GM10266 (cell line): ENCODE measurements at regions not wholly inside any gene's neighbourhood (a gene's known extent, or its start where the extent isn't known, plus 50 kb on each side); places are given as distances from the start of the nearest gene placed in this dataset.

Experiments used
- DNase-seq: peaks from one replicate; pipeline ENCODE4 v3.0.0; 2012; ENCODE audit errors: extremely low spot score
- TF ChIP-seq, protein P1 (sequence below): IDR thresholded peaks from 2 replicates; pipeline ENCODE4 v1.5.1; 2012; ENCODE audit warnings: mild to moderate bottlenecking, low read depth; ENCODE audit not compliant: control insufficient read depth, insufficient read depth; ENCODE audit errors: missing control alignments

DNA sequence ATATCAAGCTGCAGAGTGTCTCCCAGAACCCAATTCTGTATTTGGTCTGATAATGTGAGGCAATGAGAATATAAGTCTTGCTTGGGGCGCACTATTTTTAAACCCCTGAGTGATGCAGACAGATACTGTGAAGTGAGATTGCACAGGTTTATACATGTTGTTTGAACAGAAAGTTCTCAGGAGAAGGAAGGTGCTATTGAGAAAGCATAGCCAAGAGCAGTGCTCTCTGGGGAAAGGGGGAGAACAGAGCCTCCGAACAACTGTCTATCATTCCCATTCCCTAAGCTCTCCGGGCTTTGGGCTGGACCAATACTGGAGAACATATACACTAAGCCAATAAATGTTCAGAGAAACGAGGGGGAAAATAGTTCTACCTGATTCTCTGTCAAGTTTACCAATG lies 75.8 kb downstream of the PERP start:
- TF ChIP-seq, protein P1, sequence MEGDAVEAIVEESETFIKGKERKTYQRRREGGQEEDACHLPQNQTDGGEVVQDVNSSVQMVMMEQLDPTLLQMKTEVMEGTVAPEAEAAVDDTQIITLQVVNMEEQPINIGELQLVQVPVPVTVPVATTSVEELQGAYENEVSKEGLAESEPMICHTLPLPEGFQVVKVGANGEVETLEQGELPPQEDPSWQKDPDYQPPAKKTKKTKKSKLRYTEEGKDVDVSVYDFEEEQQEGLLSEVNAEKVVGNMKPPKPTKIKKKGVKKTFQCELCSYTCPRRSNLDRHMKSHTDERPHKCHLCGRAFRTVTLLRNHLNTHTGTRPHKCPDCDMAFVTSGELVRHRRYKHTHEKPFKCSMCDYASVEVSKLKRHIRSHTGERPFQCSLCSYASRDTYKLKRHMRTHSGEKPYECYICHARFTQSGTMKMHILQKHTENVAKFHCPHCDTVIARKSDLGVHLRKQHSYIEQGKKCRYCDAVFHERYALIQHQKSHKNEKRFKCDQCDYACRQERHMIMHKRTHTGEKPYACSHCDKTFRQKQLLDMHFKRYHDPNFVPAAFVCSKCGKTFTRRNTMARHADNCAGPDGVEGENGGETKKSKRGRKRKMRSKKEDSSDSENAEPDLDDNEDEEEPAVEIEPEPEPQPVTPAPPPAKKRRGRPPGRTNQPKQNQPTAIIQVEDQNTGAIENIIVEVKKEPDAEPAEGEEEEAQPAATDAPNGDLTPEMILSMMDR: no peak
- DNase-seq: no peak

- TF ChIP-seq, protein P1: no peak
- no peak for DNase-seq
These were observed 75.4 kb downstream of the PERP start for GRCh38 chr6:138031850-138032249.

- TF ChIP-seq, protein P1: no peak
- no peak for DNase-seq
These were observed 74.6 kb downstream of the PERP start for GRCh38 chr6:138032571-138032970.

GRCh38 chr6:138034229-138034628 lies 73.0 kb downstream of the PERP start:
- no peak for DNase-seq

GRCh38 chr6:138035070-138035469 lies 72.1 kb downstream of the PERP start:
- TF ChIP-seq, protein P1: no peak
- DNase-seq: no peak

More at GRCh38 chr6:138034229-138034628, 73.0 kb downstream of the PERP start:
- TF ChIP-seq, protein P1: no peak

DNA sequence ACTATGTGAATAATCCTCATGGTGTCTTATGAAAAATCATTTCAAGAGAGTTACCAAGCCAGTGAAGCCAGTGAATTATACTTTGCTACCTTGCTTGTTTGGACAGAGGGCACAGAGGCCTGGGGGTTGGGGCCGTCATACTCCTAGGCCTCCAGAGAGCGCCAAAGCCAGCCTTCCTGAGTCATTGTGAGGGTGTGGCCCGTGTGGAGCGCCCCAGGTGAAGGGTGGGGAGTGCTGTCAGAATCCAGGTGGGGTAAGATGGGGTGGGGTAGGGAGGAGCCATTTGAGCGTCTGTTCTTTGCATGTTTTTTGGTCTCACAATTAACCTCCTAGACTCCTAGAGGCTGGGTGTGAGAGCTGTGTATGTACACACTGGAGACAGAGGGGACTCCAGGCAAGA lies 71.1 kb downstream of the PERP start:
- TF ChIP-seq, protein P1: no peak
- no peak for DNase-seq

GRCh38 chr6:138037009-138037504 lies 70.2 kb downstream of the PERP start:
- TF ChIP-seq, protein P1: no peak
- no peak for DNase-seq
